Upper lobe of right lung (tissue), 1 donor: ENCODE measurements at regions not wholly inside any gene's neighbourhood (a gene's known extent, or its start where the extent isn't known, plus 50 kb on each side); places are given as distances from the start of the nearest gene placed in this dataset.

Experiments used
- ATAC-seq: fragments of 200-7000 bp; cut with Tn5 transposase; one replicate; pipeline ENCODE4 v1.9.1; 2020; ENCODE audit warnings: mild to moderate bottlenecking, moderate library complexity
- DNase-seq: peaks from one replicate; pipeline ENCODE4 v3.0.0-alpha.2; 2020
- H3K27ac ChIP-seq: fragments of 200-600 bp; one replicate; pipeline ENCODE4 v1.8.0; 2022
- H3K27me3 ChIP-seq: fragments of 200-600 bp; one replicate; pipeline ENCODE4 v1.8.0; 2022; ENCODE audit warnings: mild to moderate bottlenecking
- H3K36me3 ChIP-seq: fragments of 200-600 bp; one replicate; pipeline ENCODE4 v1.8.0; 2022
- H3K4me1 ChIP-seq: fragments of 200-600 bp; one replicate; pipeline ENCODE4 v1.8.0; 2022
- H3K4me3 ChIP-seq: fragments of 200-600 bp; one replicate; pipeline ENCODE4 v1.8.0; 2022; ENCODE audit warnings: mild to moderate bottlenecking
- H3K9me3 ChIP-seq: fragments of 200-600 bp; one replicate; pipeline ENCODE4 v1.8.0; 2022
- CTCF ChIP-seq: fragments of 200-600 bp; IDR thresholded peaks from one replicate; pipeline ENCODE4 v1.8.0; 2022; ENCODE audit warnings: antibody characterized with exemption
- intact Hi-C: fragments of 100-400 bp; cut with DNase I; formaldehyde crosslinking; loops from one replicate; pipeline ENCODE4 v1.11.0; 2022
- donor health status: DM: no; HTN: yes; CAD: no; lungs with severe emphysema.

GRCh38 chr7:24483804-24484203 lies 89.4 kb upstream of the PALS2 start:
- ATAC-seq (no peak), DNase-seq (no peak)
- no peak for TF ChIP-seq CTCF
- H3K4me3 ChIP-seq, result no peak overlapping the region
- no peaks in the 10 kb centered on the region for H3K36me3 ChIP-seq
- H3K27me3 ChIP-seq, result no peaks in the 10 kb centered on the region
- H3K27ac ChIP-seq, result no peak overlapping the region
- H3K4me1 ChIP-seq, result no peaks in the 10 kb centered on the region
- no peaks in the 10 kb centered on the region for H3K9me3 ChIP-seq
- intact Hi-C loops, result no loop called here

GRCh38 chr7:24492576-24492975 lies 80.7 kb upstream of the PALS2 start:
- Histone ChIP-seq H3K27ac (no peak overlapping the region), H3K27me3 (no peaks in the 10 kb centered on the region), H3K4me1 (no peaks in the 10 kb centered on the region), H3K9me3 (no peaks in the 10 kb centered on the region), H3K36me3 (no peaks in the 10 kb centered on the region), H3K4me3 (no peak overlapping the region)
- DNase-seq (no peak), ATAC-seq (no peak)
- intact Hi-C loops, result no loop called here
- TF ChIP-seq CTCF, result no peak

- Histone ChIP-seq H3K36me3 (no peaks in the 10 kb centered on the region), H3K4me1 (no peaks in the 10 kb centered on the region), H3K27me3 (no peaks in the 10 kb centered on the region), H3K27ac (no peak overlapping the region), H3K9me3 (no peaks in the 10 kb centered on the region), H3K4me3 (no peak overlapping the region)
- no peak for TF ChIP-seq CTCF
- ATAC-seq (no peak), DNase-seq (no peak)
- intact Hi-C loops, result no loop called here
Measured at GRCh38 chr7:24494832-24495231, 78.4 kb upstream of the PALS2 start.

- H3K9me3 ChIP-seq, result no peaks in the 10 kb centered on the region
- H3K27me3 ChIP-seq, result no peaks in the 10 kb centered on the region
- intact Hi-C loops, result no loop called here
- TF ChIP-seq CTCF, result no peak
- H3K36me3 ChIP-seq, result no peaks in the 10 kb centered on the region
- H3K4me3 ChIP-seq, result no peak overlapping the region
- ATAC-seq, result no peak
- H3K27ac ChIP-seq, result no peak overlapping the region
- no peak for DNase-seq
- no peaks in the 10 kb centered on the region for H3K4me1 ChIP-seq
Measured at GRCh38 chr7:24496036-24496435, 77.2 kb upstream of the PALS2 start.

GRCh38 chr7:24498439-24498838 lies 74.8 kb upstream of the PALS2 start:
- H3K4me3 ChIP-seq, result no peak overlapping the region
- intact Hi-C loops, result no loop called here
- no peaks in the 10 kb centered on the region for H3K36me3 ChIP-seq
- DNase-seq (no peak), ATAC-seq (no peak)
- no peak for TF ChIP-seq CTCF
- H3K9me3 ChIP-seq, result no peaks in the 10 kb centered on the region
- H3K4me1 ChIP-seq, result no peaks in the 10 kb centered on the region
- no peaks in the 10 kb centered on the region for H3K27me3 ChIP-seq
- H3K27ac ChIP-seq, result no peak overlapping the region

GRCh38 chr7:24499871-24500270 lies 73.4 kb upstream of the PALS2 start:
- H3K9me3 ChIP-seq, result no peaks in the 10 kb centered on the region
- DNase-seq, result no peak
- no peaks in the 10 kb centered on the region for H3K36me3 ChIP-seq
- H3K27me3 ChIP-seq, result no peaks in the 10 kb centered on the region
- H3K4me3 ChIP-seq, result no peak overlapping the region
- no peaks in the 10 kb centered on the region for H3K4me1 ChIP-seq
- no peak for ATAC-seq
- intact Hi-C loops, result no loop called here
- no peak overlapping the region for H3K27ac ChIP-seq
- TF ChIP-seq CTCF, result no peak
